ENCODE measurements at regions not wholly inside any gene's neighbourhood (a gene's known extent, or its start where the extent isn't known, plus 50 kb on each side); places are given as distances from the start of the nearest gene placed in this dataset.

DNA sequence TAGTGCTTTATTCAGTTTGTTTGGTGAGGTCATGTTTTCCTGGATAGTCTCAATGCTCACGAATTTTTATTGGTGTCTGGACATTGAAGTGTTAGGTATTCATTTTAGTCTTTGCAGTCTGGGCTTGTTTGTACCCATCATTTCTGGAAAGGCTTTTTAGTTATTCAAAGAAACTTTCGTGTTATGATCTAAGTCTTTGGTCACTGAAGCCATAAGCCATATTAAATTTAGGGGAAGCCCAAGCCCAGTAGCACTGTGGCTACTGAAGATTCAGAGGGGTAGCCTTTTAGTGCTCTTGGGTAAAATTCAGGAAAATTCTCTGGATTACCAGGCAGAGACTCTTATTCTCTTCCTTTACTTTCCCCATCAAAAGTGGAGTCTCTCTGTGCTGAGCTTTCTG is 56.2 kb upstream of the PEX5L start:
- H2AFZ ChIP-seq (ENCODE audit: low read depth, low read length), result no peak overlapping the region
- no peaks in the 10 kb centered on the region for H3K36me3 ChIP-seq (ENCODE audit: insufficient read depth, low read length)
- H3F3A ChIP-seq (ENCODE audit: insufficient read depth, low read length, poor library complexity, severe bottlenecking), result no peaks in the 10 kb centered on the region
- no peaks in the 10 kb centered on the region for H3K27me3 ChIP-seq (ENCODE audit: insufficient read depth, low read depth, low read length)
- H3K9ac ChIP-seq (ENCODE audit: low read length), result no peak overlapping the region
- H4K20me1 ChIP-seq (ENCODE audit: insufficient read depth), result no peaks in the 10 kb centered on the region
- no peak overlapping the region for H3K4me2 ChIP-seq (ENCODE audit: low read length)
- H3K79me2 ChIP-seq (replicated peaks; ENCODE audit: insufficient read depth, low read length), result no peaks in the 10 kb centered on the region
- no peaks in the 10 kb centered on the region for H3K9me3 ChIP-seq (ENCODE audit: low read length)
- H3K4me3 ChIP-seq (ENCODE audit: low read length), result no peak overlapping the region
- no peak overlapping the region for H3K27ac ChIP-seq (ENCODE audit: low read length)
- no peaks in the 10 kb centered on the region for H3K9me2 ChIP-seq (ENCODE audit: insufficient read depth, low read length)
- TF ChIP-seq EP300 (conservative IDR thresholded peaks at IDR 0.05; ENCODE audit: poor library complexity, severe bottlenecking), result no peak
- no peak for TF ChIP-seq SMC3 (conservative IDR thresholded peaks at IDR 0.05; ENCODE audit: poor library complexity)
- no peak for TF ChIP-seq POLR2AphosphoS5 (IDR thresholded peaks at IDR 0.05)
- TF ChIP-seq, protein P1, sequence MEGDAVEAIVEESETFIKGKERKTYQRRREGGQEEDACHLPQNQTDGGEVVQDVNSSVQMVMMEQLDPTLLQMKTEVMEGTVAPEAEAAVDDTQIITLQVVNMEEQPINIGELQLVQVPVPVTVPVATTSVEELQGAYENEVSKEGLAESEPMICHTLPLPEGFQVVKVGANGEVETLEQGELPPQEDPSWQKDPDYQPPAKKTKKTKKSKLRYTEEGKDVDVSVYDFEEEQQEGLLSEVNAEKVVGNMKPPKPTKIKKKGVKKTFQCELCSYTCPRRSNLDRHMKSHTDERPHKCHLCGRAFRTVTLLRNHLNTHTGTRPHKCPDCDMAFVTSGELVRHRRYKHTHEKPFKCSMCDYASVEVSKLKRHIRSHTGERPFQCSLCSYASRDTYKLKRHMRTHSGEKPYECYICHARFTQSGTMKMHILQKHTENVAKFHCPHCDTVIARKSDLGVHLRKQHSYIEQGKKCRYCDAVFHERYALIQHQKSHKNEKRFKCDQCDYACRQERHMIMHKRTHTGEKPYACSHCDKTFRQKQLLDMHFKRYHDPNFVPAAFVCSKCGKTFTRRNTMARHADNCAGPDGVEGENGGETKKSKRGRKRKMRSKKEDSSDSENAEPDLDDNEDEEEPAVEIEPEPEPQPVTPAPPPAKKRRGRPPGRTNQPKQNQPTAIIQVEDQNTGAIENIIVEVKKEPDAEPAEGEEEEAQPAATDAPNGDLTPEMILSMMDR (IDR thresholded peaks at IDR 0.05; ENCODE audit: poor library complexity, severe bottlenecking), result no peak
- no peak for TF ChIP-seq MXI1 (conservative IDR thresholded peaks at IDR 0.05; ENCODE audit: poor library complexity, severe bottlenecking)
- TF ChIP-seq, protein P2, sequence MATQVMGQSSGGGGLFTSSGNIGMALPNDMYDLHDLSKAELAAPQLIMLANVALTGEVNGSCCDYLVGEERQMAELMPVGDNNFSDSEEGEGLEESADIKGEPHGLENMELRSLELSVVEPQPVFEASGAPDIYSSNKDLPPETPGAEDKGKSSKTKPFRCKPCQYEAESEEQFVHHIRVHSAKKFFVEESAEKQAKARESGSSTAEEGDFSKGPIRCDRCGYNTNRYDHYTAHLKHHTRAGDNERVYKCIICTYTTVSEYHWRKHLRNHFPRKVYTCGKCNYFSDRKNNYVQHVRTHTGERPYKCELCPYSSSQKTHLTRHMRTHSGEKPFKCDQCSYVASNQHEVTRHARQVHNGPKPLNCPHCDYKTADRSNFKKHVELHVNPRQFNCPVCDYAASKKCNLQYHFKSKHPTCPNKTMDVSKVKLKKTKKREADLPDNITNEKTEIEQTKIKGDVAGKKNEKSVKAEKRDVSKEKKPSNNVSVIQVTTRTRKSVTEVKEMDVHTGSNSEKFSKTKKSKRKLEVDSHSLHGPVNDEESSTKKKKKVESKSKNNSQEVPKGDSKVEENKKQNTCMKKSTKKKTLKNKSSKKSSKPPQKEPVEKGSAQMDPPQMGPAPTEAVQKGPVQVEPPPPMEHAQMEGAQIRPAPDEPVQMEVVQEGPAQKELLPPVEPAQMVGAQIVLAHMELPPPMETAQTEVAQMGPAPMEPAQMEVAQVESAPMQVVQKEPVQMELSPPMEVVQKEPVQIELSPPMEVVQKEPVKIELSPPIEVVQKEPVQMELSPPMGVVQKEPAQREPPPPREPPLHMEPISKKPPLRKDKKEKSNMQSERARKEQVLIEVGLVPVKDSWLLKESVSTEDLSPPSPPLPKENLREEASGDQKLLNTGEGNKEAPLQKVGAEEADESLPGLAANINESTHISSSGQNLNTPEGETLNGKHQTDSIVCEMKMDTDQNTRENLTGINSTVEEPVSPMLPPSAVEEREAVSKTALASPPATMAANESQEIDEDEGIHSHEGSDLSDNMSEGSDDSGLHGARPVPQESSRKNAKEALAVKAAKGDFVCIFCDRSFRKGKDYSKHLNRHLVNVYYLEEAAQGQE (IDR thresholded peaks at IDR 0.05; ENCODE audit: borderline replicate concordance), result no peak
- TF ChIP-seq TAF1 (IDR thresholded peaks at IDR 0.05; ENCODE audit: low read depth), result no peak
- TF ChIP-seq RAD21 (conservative IDR thresholded peaks at IDR 0.05), result no peak
- no peak for TF ChIP-seq EZH2 (IDR thresholded peaks at IDR 0.05; ENCODE audit: borderline replicate concordance, insufficient read depth, low read length, poor library complexity, severe bottlenecking)

DNA sequence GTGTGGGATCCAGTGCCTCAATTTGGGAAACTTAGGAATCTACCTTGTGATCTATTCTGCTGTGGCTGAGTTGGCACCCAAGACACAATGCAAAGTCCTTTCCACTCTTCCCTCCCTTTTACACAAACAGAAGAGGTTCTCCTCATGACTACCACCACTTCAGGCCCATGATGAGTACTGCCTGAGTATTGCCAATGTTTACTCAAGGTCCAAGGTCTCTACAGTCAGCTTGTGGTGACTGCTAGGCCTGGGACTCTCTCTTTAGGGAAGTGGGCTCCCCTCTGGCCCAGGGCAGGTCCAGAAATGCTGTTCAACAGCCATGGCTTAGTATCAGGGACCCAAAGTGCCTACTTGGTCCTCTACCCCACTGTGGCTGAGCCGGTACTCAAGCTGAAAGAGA is 56.8 kb upstream of the PEX5L start:
- Histone ChIP-seq H3K9ac (ENCODE audit: low read length) (no peak overlapping the region), H3K27me3 (ENCODE audit: insufficient read depth, low read depth, low read length) (no peaks in the 10 kb centered on the region), H3K9me3 (ENCODE audit: low read length) (no peaks in the 10 kb centered on the region), H3K27ac (ENCODE audit: low read length) (no peak overlapping the region), H3K79me2 (replicated peaks; ENCODE audit: insufficient read depth, low read length) (no peaks in the 10 kb centered on the region), H3K9me2 (ENCODE audit: insufficient read depth, low read length) (no peaks in the 10 kb centered on the region), H3K36me3 (ENCODE audit: insufficient read depth, low read length) (no peaks in the 10 kb centered on the region), H2AFZ (ENCODE audit: low read depth, low read length) (no peak overlapping the region), H3K4me3 (ENCODE audit: low read length) (no peak overlapping the region), H4K20me1 (ENCODE audit: insufficient read depth) (no peaks in the 10 kb centered on the region), H3F3A (ENCODE audit: insufficient read depth, low read length, poor library complexity, severe bottlenecking) (no peaks in the 10 kb centered on the region), H3K4me2 (ENCODE audit: low read length) (no peak overlapping the region)
- TF ChIP-seq, protein P2 (IDR thresholded peaks at IDR 0.05; ENCODE audit: borderline replicate concordance), result no peak
- TF ChIP-seq POLR2AphosphoS5 (IDR thresholded peaks at IDR 0.05), result no peak
- no peak for TF ChIP-seq MXI1 (conservative IDR thresholded peaks at IDR 0.05; ENCODE audit: poor library complexity, severe bottlenecking)
- TF ChIP-seq EP300 (conservative IDR thresholded peaks at IDR 0.05; ENCODE audit: poor library complexity, severe bottlenecking), result no peak
- TF ChIP-seq EZH2 (IDR thresholded peaks at IDR 0.05; ENCODE audit: borderline replicate concordance, insufficient read depth, low read length, poor library complexity, severe bottlenecking), result no peak
- no peak for TF ChIP-seq SMC3 (conservative IDR thresholded peaks at IDR 0.05; ENCODE audit: poor library complexity)
- no peak for TF ChIP-seq RAD21 (conservative IDR thresholded peaks at IDR 0.05)
- no peak for TF ChIP-seq TAF1 (IDR thresholded peaks at IDR 0.05; ENCODE audit: low read depth)
- TF ChIP-seq, protein P1 (IDR thresholded peaks at IDR 0.05; ENCODE audit: poor library complexity, severe bottlenecking), result no peak
